Natural killer cell (primary cell): ENCODE measurements at regions not wholly inside any gene's neighbourhood (a gene's known extent, or its start where the extent isn't known, plus 50 kb on each side); places are given as distances from the start of the nearest gene placed in this dataset.

Experiments
- ATAC-seq, 3 donors: fragments of 150-1000 bp in 2 of 3; fragments of 200-7000 bp in 1 of 3; cut with Tn5 transposase; 1 replicate in 1 of 3; 2 replicates in 2 of 3; pipeline ENCODE4 v1.10.0; 2021; ENCODE audit warnings: mild to moderate bottlenecking in 2 of 3, moderate library complexity in 2 of 3
- DNase-seq, 2 donors: peaks; one replicate each; pipeline versions ENCODE4 v3.0.0 to v3.0.0-alpha.2; 2013 to 2021; ENCODE audit warnings: mixed read lengths in 1 of 2
- H3K27ac ChIP-seq: one replicate; pipeline ENCODE4 v1.5.1; 2013; ENCODE audit warnings: mild to moderate bottlenecking, low read length
- H3K27me3 ChIP-seq: one replicate; pipeline ENCODE4 v1.6.1; 2013; ENCODE audit warnings: low read length; ENCODE audit not compliant: control insufficient read depth, insufficient read depth
- H3K36me3 ChIP-seq: one replicate; pipeline ENCODE4 v1.6.1; 2013; ENCODE audit warnings: low read length; ENCODE audit not compliant: control insufficient read depth, insufficient read depth
- H3K4me1 ChIP-seq: one replicate; pipeline ENCODE4 v1.6.1; 2013; ENCODE audit warnings: low read length; ENCODE audit not compliant: control insufficient read depth, insufficient read depth
- H3K4me3 ChIP-seq: one replicate; pipeline ENCODE4 v1.5.1; 2013; ENCODE audit warnings: low read length
- H3K9me3 ChIP-seq: one replicate; pipeline ENCODE4 v1.6.1; 2013; ENCODE audit warnings: low read length; ENCODE audit not compliant: control insufficient read depth, insufficient read depth
- H3K27ac Mint-ChIP-seq, 2 donors: one replicate each; pipeline ENCODE4 v1.8.0; 2022; ENCODE audit warnings: mild to moderate bottlenecking in 2 of 2, mixed read lengths in 2 of 2, moderate library complexity in 1 of 2
- H3K27me3 Mint-ChIP-seq, 2 donors: one replicate each; pipeline ENCODE4 v1.8.0; 2022; ENCODE audit warnings: low read depth in 2 of 2, mixed read lengths in 2 of 2
- H3K36me3 Mint-ChIP-seq: one replicate; pipeline ENCODE4 v1.8.0; 2022; ENCODE audit warnings: mixed read lengths
- H3K4me1 Mint-ChIP-seq, 2 donors: one replicate each; pipeline ENCODE4 v1.8.0; 2022; ENCODE audit warnings: mixed read lengths in 2 of 2
- H3K4me3 Mint-ChIP-seq: one replicate; pipeline ENCODE4 v1.8.0; 2022; ENCODE audit warnings: mild to moderate bottlenecking, moderate library complexity, mixed read lengths
- H3K9me3 Mint-ChIP-seq, 2 donors: one replicate each; pipeline ENCODE4 v1.8.0; 2022; ENCODE audit warnings: mixed read lengths in 2 of 2
- WGBS: methylation state at CpG from one replicate; pipeline ENCODE4 v1.1.7; 2013; ENCODE audit warnings: missing lambda C conversion rate; ENCODE audit not compliant: insufficient coverage; 5-methylcytosine and 5-hydroxymethylcytosine counted together
- intact Hi-C: fragments of 100-400 bp; cut with micrococcal nuclease; formaldehyde crosslinking; loops from one replicate; pipeline ENCODE4 v1.14.2; 2022
- TF ChIP-seq, protein P1 (sequence below): fragments of 200-600 bp; IDR thresholded peaks from one replicate; pipeline ENCODE4 v1.8.0; 2022; ENCODE audit warnings: antibody characterized with exemption

DNA sequence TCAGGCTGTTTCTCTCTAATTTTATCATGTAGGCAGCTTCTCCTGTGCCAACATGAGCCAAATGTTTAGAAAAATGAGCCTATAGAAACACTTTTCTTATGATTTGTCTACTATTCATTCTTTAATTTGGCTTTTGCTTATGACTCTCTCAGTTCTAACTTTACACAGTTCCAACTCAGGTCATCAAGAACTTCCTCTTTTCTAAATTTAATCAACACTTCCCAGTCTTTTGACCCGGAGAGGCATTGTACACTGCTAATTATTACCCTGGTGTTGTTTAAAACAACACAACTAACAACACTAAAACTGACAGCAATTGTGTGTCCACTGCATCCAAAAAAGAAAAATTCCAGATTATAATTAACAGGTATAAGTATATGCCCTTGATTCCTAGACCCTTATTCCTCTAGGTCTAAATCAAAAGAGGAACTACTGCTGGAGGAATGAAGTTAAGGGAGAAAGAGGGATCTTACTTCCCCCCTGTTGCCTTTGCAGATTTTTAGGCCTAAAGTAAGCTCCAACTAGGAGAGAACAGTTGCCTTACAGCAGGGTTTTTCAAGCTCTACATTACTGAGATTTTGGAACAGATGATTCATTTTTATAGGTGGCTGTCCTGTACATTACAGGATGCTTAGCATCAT is 332.2 kb upstream of the GOLIM4 start:
- Histone ChIP-seq H3K4me3 (no peak overlapping the region), H3K27ac (no peak overlapping the region), H3K4me1 (no peaks in the 10 kb centered on the region), H3K9me3 (no peaks in the 10 kb centered on the region), H3K36me3 (no peaks in the 10 kb centered on the region), H3K27me3 (no peaks in the 10 kb centered on the region)
- Mint-ChIP-seq H3K36me3 (no peaks in the 10 kb centered on the region), H3K9me3 (peaks cover 4 to 8% of the 10 kb centered on the region in 2 donors), H3K27ac (no peak overlapping the region), H3K4me1 (no peaks in the 10 kb centered on the region), H3K4me3 (no peak overlapping the region), H3K27me3 (no peaks in the 10 kb centered on the region)
- DNase-seq = no peak
- no peak for ATAC-seq
- WGBS = 0% methylated on average over 1 of the region's 1 CpG
- TF ChIP-seq, protein P1, sequence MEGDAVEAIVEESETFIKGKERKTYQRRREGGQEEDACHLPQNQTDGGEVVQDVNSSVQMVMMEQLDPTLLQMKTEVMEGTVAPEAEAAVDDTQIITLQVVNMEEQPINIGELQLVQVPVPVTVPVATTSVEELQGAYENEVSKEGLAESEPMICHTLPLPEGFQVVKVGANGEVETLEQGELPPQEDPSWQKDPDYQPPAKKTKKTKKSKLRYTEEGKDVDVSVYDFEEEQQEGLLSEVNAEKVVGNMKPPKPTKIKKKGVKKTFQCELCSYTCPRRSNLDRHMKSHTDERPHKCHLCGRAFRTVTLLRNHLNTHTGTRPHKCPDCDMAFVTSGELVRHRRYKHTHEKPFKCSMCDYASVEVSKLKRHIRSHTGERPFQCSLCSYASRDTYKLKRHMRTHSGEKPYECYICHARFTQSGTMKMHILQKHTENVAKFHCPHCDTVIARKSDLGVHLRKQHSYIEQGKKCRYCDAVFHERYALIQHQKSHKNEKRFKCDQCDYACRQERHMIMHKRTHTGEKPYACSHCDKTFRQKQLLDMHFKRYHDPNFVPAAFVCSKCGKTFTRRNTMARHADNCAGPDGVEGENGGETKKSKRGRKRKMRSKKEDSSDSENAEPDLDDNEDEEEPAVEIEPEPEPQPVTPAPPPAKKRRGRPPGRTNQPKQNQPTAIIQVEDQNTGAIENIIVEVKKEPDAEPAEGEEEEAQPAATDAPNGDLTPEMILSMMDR = no peak
- intact Hi-C loops = no loop called here

DNA sequence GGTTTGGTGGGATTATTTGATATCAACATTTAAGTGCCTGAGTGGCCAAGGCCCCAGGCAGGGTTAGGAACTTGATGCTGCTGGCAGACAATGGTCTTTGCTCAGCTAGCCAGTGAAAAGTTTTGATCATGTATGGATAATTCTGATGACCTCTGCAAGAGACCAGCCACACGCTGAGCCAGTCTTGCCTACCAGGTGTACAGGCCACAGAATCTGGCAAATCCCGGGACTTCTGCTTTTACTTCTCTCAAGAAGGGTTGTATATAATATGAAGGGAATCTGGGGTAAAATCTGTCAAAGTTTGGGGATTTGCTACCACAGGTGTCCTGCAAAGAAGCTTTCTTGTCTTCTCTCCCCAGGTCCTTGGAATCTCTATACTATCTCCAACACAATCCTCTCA is 331.4 kb upstream of the GOLIM4 start:
- Histone ChIP-seq H3K36me3 (no peaks in the 10 kb centered on the region), H3K27ac (no peak overlapping the region), H3K4me3 (no peak overlapping the region), H3K27me3 (no peaks in the 10 kb centered on the region), H3K4me1 (no peaks in the 10 kb centered on the region), H3K9me3 (no peaks in the 10 kb centered on the region)
- Mint-ChIP-seq H3K27ac (no peak overlapping the region), H3K4me3 (no peak overlapping the region), H3K27me3 (no peaks in the 10 kb centered on the region), H3K4me1 (no peaks in the 10 kb centered on the region), H3K9me3 (peaks cover under 1 to 3% of the 10 kb centered on the region in 2 donors), H3K36me3 (no peaks in the 10 kb centered on the region)
- ATAC-seq = no peak
- intact Hi-C loops = no loop called here
- DNase-seq = no peak
- TF ChIP-seq, protein P1 = no peak
- 58% methylated on average over 2 of the region's 2 CpGs for WGBS

DNA sequence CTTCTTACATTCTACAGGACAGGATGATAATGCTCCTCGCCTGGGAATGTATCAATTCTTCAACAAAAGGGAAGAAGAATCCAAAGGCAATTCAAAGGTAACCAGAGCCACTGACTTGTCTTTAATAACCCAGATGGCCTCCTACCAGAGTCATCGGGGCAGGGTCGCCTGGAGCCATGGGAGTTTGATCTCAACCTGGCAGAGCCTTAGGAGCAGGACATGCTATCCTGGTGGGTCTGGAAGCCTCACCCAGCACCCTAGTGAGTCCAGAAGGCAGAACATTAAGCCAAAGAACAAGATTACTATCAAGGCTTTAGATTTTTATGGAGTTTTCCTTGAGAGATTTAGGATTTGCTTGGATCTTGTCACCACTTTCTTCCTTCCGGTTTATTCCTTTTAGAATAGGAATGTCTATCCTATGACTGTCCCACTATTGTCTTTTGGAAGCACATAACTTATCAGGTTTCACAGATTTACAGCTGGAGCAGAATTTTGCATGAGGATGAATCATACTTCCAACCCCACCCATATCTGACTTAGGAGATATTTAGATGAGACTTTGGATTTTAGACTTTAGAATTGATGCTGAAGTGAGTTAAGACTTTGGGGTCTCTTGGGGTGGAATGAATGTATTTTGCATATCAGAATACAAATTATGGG is 330.3 kb upstream of the GOLIM4 start:
- Mint-ChIP-seq H3K27me3 (no peaks in the 10 kb centered on the region), H3K4me3 (no peak overlapping the region), H3K36me3 (no peaks in the 10 kb centered on the region), H3K27ac (no peak overlapping the region), H3K9me3 (peaks cover 0 to 3% of the 10 kb centered on the region in 2 donors), H3K4me1 (no peaks in the 10 kb centered on the region)
- H3K27ac ChIP-seq = no peak overlapping the region
- H3K4me1 ChIP-seq = no peaks in the 10 kb centered on the region
- 91% methylated on average over 4 of the region's 4 CpGs for WGBS
- no peak overlapping the region for H3K4me3 ChIP-seq
- ATAC-seq (no peak), DNase-seq (no peak)
- H3K27me3 ChIP-seq = no peaks in the 10 kb centered on the region
- H3K36me3 ChIP-seq = no peaks in the 10 kb centered on the region
- no peaks in the 10 kb centered on the region for H3K9me3 ChIP-seq
- TF ChIP-seq, protein P1 = no peak
- intact Hi-C loops = no loop called here
